Choroid plexus epithelial cell (primary cell): ENCODE measurements at regions not wholly inside any gene's neighbourhood (a gene's known extent, or its start where the extent isn't known, plus 50 kb on each side); places are given as distances from the start of the nearest gene placed in this dataset.

Source experiments
- DNase-seq: peaks from one replicate; pipeline ENCODE4 v3.0.0-alpha.2; 2010; ENCODE audit warnings: low read depth
- H3K4me3 ChIP-seq: 2 replicates; pipeline ENCODE4 v1.5.1; 2011; ENCODE audit warnings: low read depth, mild to moderate bottlenecking, control low read depth, low read length, moderate library complexity
- CTCF ChIP-seq: conservative IDR thresholded peaks from 2 replicates; pipeline ENCODE4 v1.5.1; 2011; ENCODE audit warnings: low read depth, mild to moderate bottlenecking, control low read depth, inconsistent platforms, low read length, moderate library complexity

GRCh38 chr5:167585184-167585583 lies 706.3 kb upstream of the WWC1 start:
- DNase-seq = no peak
- no peak overlapping the region for H3K4me3 ChIP-seq

GRCh38 chr5:167587772-167588437 lies 703.5 kb upstream of the WWC1 start:
- TF ChIP-seq CTCF = peak; percentile 81
- no peak overlapping the region for H3K4me3 ChIP-seq
- DNase-seq = peak; percentile 59

More at GRCh38 chr5:167585184-167585583, 706.3 kb upstream of the WWC1 start:
- no peak for TF ChIP-seq CTCF

DNA sequence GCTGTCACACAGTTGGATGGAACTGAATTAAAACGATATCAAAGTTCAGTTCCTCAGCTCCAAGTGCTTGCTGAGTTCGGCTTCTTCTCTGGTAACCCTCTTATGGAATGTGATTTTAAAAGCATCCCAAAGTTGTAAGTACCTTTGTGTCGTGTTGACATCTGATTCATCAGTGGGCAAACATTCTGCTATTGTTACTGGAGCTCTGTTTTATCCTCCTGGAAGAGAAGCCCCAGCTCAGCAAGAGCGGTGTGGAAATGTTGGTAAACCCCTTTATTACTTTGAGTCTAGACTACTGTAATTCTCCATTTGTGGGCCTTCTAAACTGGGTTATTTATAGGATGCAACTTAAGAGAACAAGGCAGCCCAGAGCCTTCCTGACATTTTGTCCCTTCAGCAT lies 699.3 kb upstream of the WWC1 start:
- H3K4me3 ChIP-seq = no peak overlapping the region
- TF ChIP-seq CTCF = no peak
- no peak for DNase-seq

GRCh38 chr5:167593329-167594060 lies 698.0 kb upstream of the WWC1 start:
- no peak for TF ChIP-seq CTCF
- no peak for DNase-seq
- H3K4me3 ChIP-seq = no peak overlapping the region

DNA sequence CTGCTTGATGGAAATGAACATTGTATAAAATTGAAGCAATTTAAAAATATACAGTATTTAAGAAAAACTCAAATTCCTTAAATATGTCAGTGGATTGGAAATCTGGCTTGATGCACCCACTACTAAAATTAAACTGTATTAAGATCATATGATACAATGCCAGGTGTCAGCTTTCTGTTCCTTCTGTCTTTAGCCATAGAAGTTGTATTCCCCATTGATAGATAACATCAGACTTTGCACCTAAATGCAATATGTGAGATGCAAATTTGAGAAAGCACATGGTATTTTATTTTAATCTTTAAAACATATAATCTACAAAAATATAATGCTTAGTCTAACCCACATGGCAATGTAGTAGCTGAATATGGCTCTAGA lies 697.4 kb upstream of the WWC1 start:
- TF ChIP-seq CTCF = no peak
- H3K4me3 ChIP-seq = no peak overlapping the region
- DNase-seq = no peak

DNA sequence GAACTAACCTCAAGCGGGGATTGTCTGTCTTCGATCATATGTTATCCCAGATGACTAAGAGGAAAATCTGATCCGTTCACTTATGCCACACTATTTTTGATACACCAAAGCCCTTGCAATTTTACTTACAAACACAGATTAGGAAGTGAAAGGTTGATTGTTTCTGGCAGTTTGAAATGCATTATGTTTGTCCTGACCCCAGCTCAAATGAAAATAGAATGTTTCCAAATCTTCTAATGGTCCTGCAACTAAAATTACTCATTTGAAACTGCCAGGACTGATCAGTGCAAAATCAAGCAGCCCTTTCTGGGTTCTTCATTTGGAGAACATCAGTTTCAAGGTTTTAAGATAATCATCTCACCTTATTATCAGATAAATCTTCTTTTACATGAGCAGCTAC lies 696.7 kb upstream of the WWC1 start:
- TF ChIP-seq CTCF = no peak
- no peak overlapping the region for H3K4me3 ChIP-seq
- DNase-seq = no peak

- no peak for TF ChIP-seq CTCF
- no peak overlapping the region for H3K4me3 ChIP-seq
- no peak for DNase-seq
These were observed 696.2 kb upstream of the WWC1 start for GRCh38 chr5:167595196-167595595.
